ENCODE measurements at regions not wholly inside any gene's neighbourhood (a gene's known extent, or its start where the extent isn't known, plus 50 kb on each side); places are given as distances from the start of the nearest gene placed in this dataset.

GRCh38 chrX:150081076-150081475, 142.8 kb upstream of the EOLA2 start:
- H3K4me3 ChIP-seq (ENCODE audit: low read depth in 2 of 2, low read length in 1 of 2), result no peak overlapping the region
- no peaks in the 10 kb centered on the region for H3K79me2 ChIP-seq (ENCODE audit: insufficient read depth)
- no peak overlapping the region for H3K4me2 ChIP-seq
- no peaks in the 10 kb centered on the region for H3K9me2 ChIP-seq
- H3K4me1 ChIP-seq (ENCODE audit: control insufficient read depth in 1 of 2, insufficient read depth in 2 of 2, low read depth in 1 of 2, low read length in 1 of 2), result peaks cover 1 to 13% of the 10 kb centered on the region in 2 experiments; a peak in 3 of 4 replicates
- no peak overlapping the region for H3K9ac ChIP-seq
- H3K36me3 ChIP-seq (replicated peaks in 1 of 2; ENCODE audit: control insufficient read depth in 1 of 2, insufficient read depth in 2 of 2, low read length in 1 of 2), result no peaks in the 10 kb centered on the region
- no peak for DNase-seq
- no peaks in the 10 kb centered on the region for H3K9me3 ChIP-seq
- 51% methylated on average over 3 of the region's 3 CpGs for WGBS (ENCODE audit: low lambda C conversion rate)
- H3F3A ChIP-seq (replicated peaks; ENCODE audit: insufficient read depth), result peaks cover 20% of the 10 kb centered on the region
- TF ChIP-seq RCOR1 (IDR thresholded peaks at IDR 0.05; ENCODE audit: low read length) (no peak), GATA2 (CRISPR knock-in tag; IDR thresholded peaks at IDR 0.05) (no peak), RAD21 (IDR thresholded peaks at IDR 0.05; ENCODE audit: low read length) (no peak), TAF1 (IDR thresholded peaks at IDR 0.05; ENCODE audit: borderline replicate concordance, low read depth, low read length) (no peak)
- TF ChIP-seq, protein P1, sequence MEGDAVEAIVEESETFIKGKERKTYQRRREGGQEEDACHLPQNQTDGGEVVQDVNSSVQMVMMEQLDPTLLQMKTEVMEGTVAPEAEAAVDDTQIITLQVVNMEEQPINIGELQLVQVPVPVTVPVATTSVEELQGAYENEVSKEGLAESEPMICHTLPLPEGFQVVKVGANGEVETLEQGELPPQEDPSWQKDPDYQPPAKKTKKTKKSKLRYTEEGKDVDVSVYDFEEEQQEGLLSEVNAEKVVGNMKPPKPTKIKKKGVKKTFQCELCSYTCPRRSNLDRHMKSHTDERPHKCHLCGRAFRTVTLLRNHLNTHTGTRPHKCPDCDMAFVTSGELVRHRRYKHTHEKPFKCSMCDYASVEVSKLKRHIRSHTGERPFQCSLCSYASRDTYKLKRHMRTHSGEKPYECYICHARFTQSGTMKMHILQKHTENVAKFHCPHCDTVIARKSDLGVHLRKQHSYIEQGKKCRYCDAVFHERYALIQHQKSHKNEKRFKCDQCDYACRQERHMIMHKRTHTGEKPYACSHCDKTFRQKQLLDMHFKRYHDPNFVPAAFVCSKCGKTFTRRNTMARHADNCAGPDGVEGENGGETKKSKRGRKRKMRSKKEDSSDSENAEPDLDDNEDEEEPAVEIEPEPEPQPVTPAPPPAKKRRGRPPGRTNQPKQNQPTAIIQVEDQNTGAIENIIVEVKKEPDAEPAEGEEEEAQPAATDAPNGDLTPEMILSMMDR (IDR thresholded peaks at IDR 0.05), result no peak
- TF ChIP-seq, protein P2, sequence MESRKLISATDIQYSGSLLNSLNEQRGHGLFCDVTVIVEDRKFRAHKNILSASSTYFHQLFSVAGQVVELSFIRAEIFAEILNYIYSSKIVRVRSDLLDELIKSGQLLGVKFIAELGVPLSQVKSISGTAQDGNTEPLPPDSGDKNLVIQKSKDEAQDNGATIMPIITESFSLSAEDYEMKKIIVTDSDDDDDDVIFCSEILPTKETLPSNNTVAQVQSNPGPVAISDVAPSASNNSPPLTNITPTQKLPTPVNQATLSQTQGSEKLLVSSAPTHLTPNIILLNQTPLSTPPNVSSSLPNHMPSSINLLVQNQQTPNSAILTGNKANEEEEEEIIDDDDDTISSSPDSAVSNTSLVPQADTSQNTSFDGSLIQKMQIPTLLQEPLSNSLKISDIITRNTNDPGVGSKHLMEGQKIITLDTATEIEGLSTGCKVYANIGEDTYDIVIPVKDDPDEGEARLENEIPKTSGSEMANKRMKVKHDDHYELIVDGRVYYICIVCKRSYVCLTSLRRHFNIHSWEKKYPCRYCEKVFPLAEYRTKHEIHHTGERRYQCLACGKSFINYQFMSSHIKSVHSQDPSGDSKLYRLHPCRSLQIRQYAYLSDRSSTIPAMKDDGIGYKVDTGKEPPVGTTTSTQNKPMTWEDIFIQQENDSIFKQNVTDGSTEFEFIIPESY (IDR thresholded peaks at IDR 0.05; ENCODE audit: borderline replicate concordance, low read depth), result no peak
- H4K20me1 ChIP-seq (ENCODE audit: insufficient read depth), result no peaks in the 10 kb centered on the region
- ChIA-PET CTCF (no interaction called here), POLR2A (no interaction called here)
- no peaks in the 10 kb centered on the region for H3K27me3 ChIP-seq (ENCODE audit: insufficient read depth)
- H2AFZ ChIP-seq (ENCODE audit: low read depth), result no peak overlapping the region
- H3K27ac ChIP-seq (ENCODE audit: low read depth in 2 of 2, low read length in 1 of 2), result no peak overlapping the region

DNA sequence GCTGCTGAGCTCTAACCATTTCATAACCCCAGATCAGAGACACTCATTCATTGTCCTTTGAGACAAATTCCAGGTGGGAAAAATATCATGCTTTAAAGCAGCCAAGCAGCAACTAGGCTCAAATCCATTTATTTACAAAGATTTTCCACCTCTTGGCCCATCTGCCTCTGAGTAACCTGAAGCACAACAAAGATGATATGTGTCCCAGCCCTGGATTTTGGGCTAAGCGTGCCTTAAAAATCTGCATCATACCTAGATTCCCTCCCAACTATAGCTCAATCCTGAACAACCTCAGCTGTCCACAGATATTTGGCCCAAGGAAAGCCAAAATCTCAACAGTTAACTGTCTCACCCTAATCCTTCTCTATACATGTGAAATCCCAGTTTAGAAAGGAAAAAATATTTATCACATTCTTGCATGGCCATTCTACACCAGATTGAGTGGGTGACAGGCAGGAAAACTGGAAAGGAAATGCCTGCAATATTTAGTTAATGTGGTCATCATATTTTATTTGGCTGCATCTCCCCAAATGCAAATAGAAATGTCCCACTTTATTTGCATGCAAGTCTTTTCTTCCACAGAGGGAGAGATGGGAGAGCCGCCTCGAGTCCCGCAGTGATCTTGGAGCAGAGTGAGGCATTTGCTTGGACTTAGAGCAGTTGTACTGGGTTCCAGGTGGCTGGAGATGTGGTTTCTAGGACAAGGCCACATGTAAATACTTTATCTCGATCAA, 146.4 kb upstream of the EOLA2 start:
- POLR2A ChIA-PET, result no interaction called here
- no peak for DNase-seq
- H3K9me3 ChIP-seq, result no peaks in the 10 kb centered on the region
- no peaks in the 10 kb centered on the region for H3K9me2 ChIP-seq
- H3K4me1 ChIP-seq (ENCODE audit: control insufficient read depth in 1 of 2, insufficient read depth in 2 of 2, low read depth in 1 of 2, low read length in 1 of 2), result peaks cover 6 to 13% of the 10 kb centered on the region in 2 experiments
- CTCF ChIA-PET, result interaction anchor here (1.0 to 1.4 kb wide), 3 partner anchors 24 to 279 kb away, joined by 3 read pairs; partner anchors contain the start of gene MAMLD1
- peak overlapping the region; percentile 15; the same call in 1 of the 2 replicates for H3K9ac ChIP-seq
- no peaks in the 10 kb centered on the region for H3K27me3 ChIP-seq (ENCODE audit: insufficient read depth)
- H3K79me2 ChIP-seq (ENCODE audit: insufficient read depth), result no peaks in the 10 kb centered on the region
- no peak overlapping the region for H3K4me3 ChIP-seq (ENCODE audit: low read depth in 2 of 2, low read length in 1 of 2)
- H3F3A ChIP-seq (replicated peaks; ENCODE audit: insufficient read depth), result peaks cover 26% of the 10 kb centered on the region
- WGBS (ENCODE audit: low lambda C conversion rate), result 37% methylated on average over 5 of the region's 5 CpGs
- H4K20me1 ChIP-seq (ENCODE audit: insufficient read depth), result no peaks in the 10 kb centered on the region
- H3K27ac ChIP-seq (ENCODE audit: low read depth in 2 of 2, low read length in 1 of 2), result peak overlapping the region; percentile 51 to 78; a peak in 3 of 4 replicates
- H3K36me3 ChIP-seq (replicated peaks in 1 of 2; ENCODE audit: control insufficient read depth in 1 of 2, insufficient read depth in 2 of 2, low read length in 1 of 2), result no peaks in the 10 kb centered on the region
- H3K4me2 ChIP-seq, result peak overlapping the region; percentile 61
- H2AFZ ChIP-seq (ENCODE audit: low read depth), result 0 out of 2 replicates have a peak overlapping the region, but pooled peaks have one; percentile 17
- TF ChIP-seq GABPA (IDR thresholded peaks at IDR 0.05; ENCODE audit: low read depth), result no peak
- no peak for TF ChIP-seq POLR2AphosphoS5 (IDR thresholded peaks at IDR 0.05; ENCODE audit: low read depth, low read length)
- TF ChIP-seq FOSL2 (IDR thresholded peaks at IDR 0.05; ENCODE audit: borderline replicate concordance, low read depth), result peak; percentile 27; the same call in 1 of the 2 replicates
- TF ChIP-seq JUND (IDR thresholded peaks at IDR 0.05), result peak; percentile 54
- TF ChIP-seq TCF12 (IDR thresholded peaks at IDR 0.05), result peak; percentile 58
- TF ChIP-seq EZH2phosphoT487 (IDR thresholded peaks at IDR 0.05; ENCODE audit: borderline replicate concordance, low read depth), result no peak
- TF ChIP-seq MEF2A (IDR thresholded peaks at IDR 0.05; ENCODE audit: borderline replicate concordance, low read depth), result no peak
- TF ChIP-seq PBX3 (IDR thresholded peaks at IDR 0.05), result peak; percentile 62
- no peak for TF ChIP-seq YY1 (IDR thresholded peaks at IDR 0.05; ENCODE audit: low read depth)
- no peak for TF ChIP-seq USF1 (IDR thresholded peaks at IDR 0.05; ENCODE audit: borderline replicate concordance, low read depth)
- TF ChIP-seq REST (IDR thresholded peaks at IDR 0.05; ENCODE audit: low read depth, low read length), result no peak
- TF ChIP-seq TAF1 (IDR thresholded peaks at IDR 0.05; ENCODE audit: borderline replicate concordance, low read depth, low read length), result no peak
- TF ChIP-seq MXI1 (IDR thresholded peaks at IDR 0.05; ENCODE audit: low read depth, low read length), result no peak
